HEK293T (cell line): ENCODE measurements at regions not wholly inside any gene's neighbourhood (a gene's known extent, or its start where the extent isn't known, plus 50 kb on each side); places are given as distances from the start of the nearest gene placed in this dataset.

ENCODE experiments used
- BHLHE40 ChIP-seq: fragments of 450-650 bp; IDR thresholded peaks from 2 replicates; pipeline ENCODE4 v1.6.1; 2016; ENCODE audit warnings: mild to moderate bottlenecking, moderate library complexity, borderline replicate concordance
- CTBP1 ChIP-seq: fragments of 450-650 bp; IDR thresholded peaks from 2 replicates; pipeline ENCODE4 v1.6.1; 2016; ENCODE audit warnings: borderline replicate concordance
- ELF4 ChIP-seq: fragments of 450-650 bp; IDR thresholded peaks from 2 replicates; pipeline ENCODE4 v1.6.1; 2017; ENCODE audit warnings: antibody characterized with exemption
- FOXA1 ChIP-seq: fragments of 450-650 bp; IDR thresholded peaks from 2 replicates; pipeline ENCODE4 v1.6.1; 2016; ENCODE audit warnings: mild to moderate bottlenecking
- FOXK2 ChIP-seq: fragments of 450-650 bp; IDR thresholded peaks from 2 replicates; pipeline ENCODE4 v1.6.1; 2016; ENCODE audit warnings: mild to moderate bottlenecking
- FOXM1 ChIP-seq: fragments of 450-650 bp; IDR thresholded peaks from 2 replicates; pipeline ENCODE4 v1.6.1; 2017; ENCODE audit warnings: mild to moderate bottlenecking, borderline replicate concordance
- L3MBTL2 ChIP-seq: fragments of 450-650 bp; conservative IDR thresholded peaks from 2 replicates; pipeline ENCODE4 v1.6.1; 2016; ENCODE audit warnings: mild to moderate bottlenecking
- LEF1 ChIP-seq: fragments of 450-650 bp; IDR thresholded peaks from 2 replicates; pipeline ENCODE4 v1.6.1; 2017; ENCODE audit warnings: mild to moderate bottlenecking, borderline replicate concordance
- NFRKB ChIP-seq: fragments of 450-650 bp; IDR thresholded peaks from 2 replicates; pipeline ENCODE4 v1.6.1; 2016; ENCODE audit warnings: mild to moderate bottlenecking, moderate library complexity
- PKNOX1 ChIP-seq: fragments of 450-650 bp; IDR thresholded peaks from 2 replicates; pipeline ENCODE4 v1.6.1; 2016
- SP1 ChIP-seq: fragments of 450-650 bp; IDR thresholded peaks from 2 replicates; pipeline ENCODE4 v1.6.1; 2017
- TARDBP ChIP-seq: fragments of 450-650 bp; IDR thresholded peaks from 2 replicates; pipeline ENCODE4 v1.6.1; 2016
- ZNF384 ChIP-seq: fragments of 450-650 bp; IDR thresholded peaks from 2 replicates; pipeline ENCODE4 v1.6.1; 2016

- TF ChIP-seq CTBP1 (no peak), NFRKB (no peak), LEF1 (no peak), BHLHE40 (no peak), FOXK2 (no peak), FOXM1 (no peak), L3MBTL2 (no peak), SP1 (no peak), ELF4 (no peak), TARDBP (no peak), PKNOX1 (no peak), FOXA1 (no peak), ZNF384 (no peak)
Measured at GRCh38 chr3:177640319-177640965, 443.2 kb upstream of the TBL1XR1 start.
